ENCODE measurements at regions not wholly inside any gene's neighbourhood (a gene's known extent, or its start where the extent isn't known, plus 50 kb on each side); places are given as distances from the start of the nearest gene placed in this dataset.
"Not testable (repeated sequence)": the region's sequence is repeated elsewhere in the genome, so short reads cannot be mapped to it uniquely, and the experiment has no call there.

GRCh38 chr5:120164037-120164436 is 300.1 kb upstream of the PRR16 start:
- H3K36me3 ChIP-seq, result no peaks in the 10 kb centered on the region
- H3K9me3 ChIP-seq, result no peaks in the 10 kb centered on the region
- no peaks in the 10 kb centered on the region for H3K27me3 ChIP-seq
- H3K4me3 ChIP-seq, result no peak overlapping the region
- TF ChIP-seq, protein P1, sequence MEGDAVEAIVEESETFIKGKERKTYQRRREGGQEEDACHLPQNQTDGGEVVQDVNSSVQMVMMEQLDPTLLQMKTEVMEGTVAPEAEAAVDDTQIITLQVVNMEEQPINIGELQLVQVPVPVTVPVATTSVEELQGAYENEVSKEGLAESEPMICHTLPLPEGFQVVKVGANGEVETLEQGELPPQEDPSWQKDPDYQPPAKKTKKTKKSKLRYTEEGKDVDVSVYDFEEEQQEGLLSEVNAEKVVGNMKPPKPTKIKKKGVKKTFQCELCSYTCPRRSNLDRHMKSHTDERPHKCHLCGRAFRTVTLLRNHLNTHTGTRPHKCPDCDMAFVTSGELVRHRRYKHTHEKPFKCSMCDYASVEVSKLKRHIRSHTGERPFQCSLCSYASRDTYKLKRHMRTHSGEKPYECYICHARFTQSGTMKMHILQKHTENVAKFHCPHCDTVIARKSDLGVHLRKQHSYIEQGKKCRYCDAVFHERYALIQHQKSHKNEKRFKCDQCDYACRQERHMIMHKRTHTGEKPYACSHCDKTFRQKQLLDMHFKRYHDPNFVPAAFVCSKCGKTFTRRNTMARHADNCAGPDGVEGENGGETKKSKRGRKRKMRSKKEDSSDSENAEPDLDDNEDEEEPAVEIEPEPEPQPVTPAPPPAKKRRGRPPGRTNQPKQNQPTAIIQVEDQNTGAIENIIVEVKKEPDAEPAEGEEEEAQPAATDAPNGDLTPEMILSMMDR (IDR thresholded peaks at IDR 0.05), result no peak
- no peak overlapping the region for H3K27ac ChIP-seq
- DNase-seq, result no peak
- no peaks in the 10 kb centered on the region for H3K4me1 ChIP-seq

- TF ChIP-seq POLR2A (IDR thresholded peaks at IDR 0.05), result no peak
- TF ChIP-seq, protein P1 (IDR thresholded peaks at IDR 0.05), result no peak
- no peak for DNase-seq
- no peaks in the 10 kb centered on the region for H3K36me3 ChIP-seq
- H3K27ac ChIP-seq, result no peak overlapping the region
- H3K27me3 ChIP-seq, result no peaks in the 10 kb centered on the region
- no peak overlapping the region for H3K4me3 ChIP-seq
- H3K4me1 ChIP-seq, result no peaks in the 10 kb centered on the region
- no peaks in the 10 kb centered on the region for H3K9me3 ChIP-seq
Measured at GRCh38 chr5:120164986-120165385, 299.1 kb upstream of the PRR16 start.

- H3K4me3 ChIP-seq, result no peak overlapping the region
- H3K27ac ChIP-seq, result no peak overlapping the region
- no peaks in the 10 kb centered on the region for H3K9me3 ChIP-seq
- H3K27me3 ChIP-seq, result no peaks in the 10 kb centered on the region
- no peaks in the 10 kb centered on the region for H3K4me1 ChIP-seq
- no peaks in the 10 kb centered on the region for H3K36me3 ChIP-seq
- TF ChIP-seq, protein P1 (IDR thresholded peaks at IDR 0.05), result no peak
- no peak for TF ChIP-seq POLR2A (IDR thresholded peaks at IDR 0.05)
- no peak for DNase-seq
Measured at GRCh38 chr5:120173125-120173524, 291.0 kb upstream of the PRR16 start.

- DNase-seq, result no peak
- Histone ChIP-seq H3K36me3 (no peaks in the 10 kb centered on the region), H3K4me1 (no peaks in the 10 kb centered on the region), H3K27ac (no peak overlapping the region), H3K9me3 (no peaks in the 10 kb centered on the region), H3K27me3 (no peaks in the 10 kb centered on the region), H3K4me3 (no peak overlapping the region)
- TF ChIP-seq, protein P1 (IDR thresholded peaks at IDR 0.05), result no peak
- TF ChIP-seq POLR2A (IDR thresholded peaks at IDR 0.05), result no peak
Measured at GRCh38 chr5:120174089-120174488, 290.0 kb upstream of the PRR16 start.

GRCh38 chr5:120181238-120181637 is 282.9 kb upstream of the PRR16 start:
- not testable (repeated sequence) for H3K27ac ChIP-seq, H3K4me1 ChIP-seq, H3K36me3 ChIP-seq, H3K4me3 ChIP-seq, DNase-seq, H3K27me3 ChIP-seq, H3K9me3 ChIP-seq

DNA sequence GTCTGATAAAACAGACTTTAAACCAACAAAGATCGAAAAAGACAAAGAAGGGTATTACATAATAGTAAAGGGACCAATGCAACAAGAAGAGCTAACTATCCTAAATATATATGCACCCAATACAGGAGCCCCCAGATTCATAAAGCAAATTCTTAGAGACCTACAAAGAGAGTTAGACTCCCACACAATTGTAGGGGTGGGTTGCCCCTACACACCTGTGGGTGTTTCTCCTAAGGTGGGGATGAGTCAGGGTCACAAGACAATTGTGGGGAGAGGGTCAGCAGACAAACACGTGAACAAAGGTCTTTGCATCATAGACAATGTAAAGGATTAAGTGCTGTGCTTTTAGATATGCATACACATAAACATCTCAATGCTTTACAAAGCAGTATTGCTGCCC is 269.4 kb upstream of the PRR16 start:
- not testable (repeated sequence) for H3K27me3 ChIP-seq, H3K4me1 ChIP-seq, DNase-seq, H3K36me3 ChIP-seq, H3K4me3 ChIP-seq, H3K27ac ChIP-seq, H3K9me3 ChIP-seq

DNA sequence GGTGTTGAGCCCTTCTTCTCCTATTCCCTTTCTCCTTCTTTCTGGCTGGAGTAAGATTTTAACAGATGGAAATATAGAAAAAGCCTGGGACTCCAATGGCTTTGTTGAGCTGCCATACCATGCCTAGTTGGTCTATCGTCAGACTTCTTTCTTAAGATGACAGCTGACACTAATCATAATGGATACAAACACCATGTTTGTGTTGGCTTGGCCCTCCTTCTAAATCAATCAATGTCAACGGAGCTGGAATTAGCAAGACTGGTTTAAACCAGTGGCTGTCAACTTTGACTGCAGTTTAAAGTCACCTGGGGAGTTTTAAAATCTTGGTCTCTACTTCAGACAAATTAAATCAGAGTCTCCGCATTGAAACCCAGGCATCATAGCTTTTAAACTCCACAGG is 264.5 kb upstream of the PRR16 start:
- H3K9me3 ChIP-seq, result no peaks in the 10 kb centered on the region
- H3K4me1 ChIP-seq, result no peaks in the 10 kb centered on the region

More for the DNA sequence above, 264.5 kb upstream of the PRR16 start:
- Histone ChIP-seq H3K27ac (no peak overlapping the region), H3K36me3 (no peaks in the 10 kb centered on the region), H3K4me3 (no peak overlapping the region), H3K27me3 (no peaks in the 10 kb centered on the region)
- DNase-seq, result no peak
- TF ChIP-seq, protein P1 (IDR thresholded peaks at IDR 0.05), result no peak
- no peak for TF ChIP-seq POLR2A (IDR thresholded peaks at IDR 0.05)
